ENCODE measurements at regions not wholly inside any gene's neighbourhood (a gene's known extent, or its start where the extent isn't known, plus 50 kb on each side); places are given as distances from the start of the nearest gene placed in this dataset.

- peak overlapping the region; percentile 100 for H3K27ac Mint-ChIP-seq (ENCODE audit: unreplicated experiment)
- H3K4me3 Mint-ChIP-seq (ENCODE audit: unreplicated experiment): peak overlapping the region; percentile 5
- DNase-seq (ENCODE audit: low spot score): no peak
- H3K9me3 Mint-ChIP-seq (ENCODE audit: unreplicated experiment): peaks cover 5% of the 10 kb centered on the region
- H3K27me3 Mint-ChIP-seq (ENCODE audit: unreplicated experiment): peaks cover 3% of the 10 kb centered on the region
- peaks cover 9% of the 10 kb centered on the region for H3K36me3 Mint-ChIP-seq (ENCODE audit: low read depth, unreplicated experiment)
- no peak for TF ChIP-seq CTCF (IDR thresholded peaks at IDR 0.05; ENCODE audit: unreplicated experiment)
- peaks cover 62% of the 10 kb centered on the region for H3K4me1 Mint-ChIP-seq (ENCODE audit: unreplicated experiment)
These were observed 90.5 kb upstream of the PITRM1 start for GRCh38 chr10:3263082-3263481.

- Mint-ChIP-seq H3K4me3 (ENCODE audit: unreplicated experiment) (no peak overlapping the region), H3K27ac (ENCODE audit: unreplicated experiment) (no peak overlapping the region), H3K4me1 (ENCODE audit: unreplicated experiment) (peaks cover 65% of the 10 kb centered on the region), H3K27me3 (ENCODE audit: unreplicated experiment) (peaks cover 3% of the 10 kb centered on the region), H3K9me3 (ENCODE audit: unreplicated experiment) (peaks cover 5% of the 10 kb centered on the region), H3K36me3 (ENCODE audit: low read depth, unreplicated experiment) (peaks cover 9% of the 10 kb centered on the region)
- no peak for TF ChIP-seq CTCF (IDR thresholded peaks at IDR 0.05; ENCODE audit: unreplicated experiment)
- DNase-seq (ENCODE audit: low spot score): no peak
These were observed 89.3 kb upstream of the PITRM1 start for GRCh38 chr10:3261921-3262320.

GRCh38 chr10:3260066-3260834, 87.7 kb upstream of the PITRM1 start:
- DNase-seq (ENCODE audit: low spot score): no peak
- Mint-ChIP-seq H3K4me3 (ENCODE audit: unreplicated experiment) (no peak overlapping the region), H3K9me3 (ENCODE audit: unreplicated experiment) (peaks cover 5% of the 10 kb centered on the region)

GRCh38 chr10:3259499-3259898, 86.9 kb upstream of the PITRM1 start:
- DNase-seq (ENCODE audit: low spot score): no peak
- Mint-ChIP-seq H3K4me1 (ENCODE audit: unreplicated experiment) (peaks cover 63% of the 10 kb centered on the region), H3K27me3 (ENCODE audit: unreplicated experiment) (peaks cover 1% of the 10 kb centered on the region), H3K9me3 (ENCODE audit: unreplicated experiment) (peaks cover 5% of the 10 kb centered on the region), H3K36me3 (ENCODE audit: low read depth, unreplicated experiment) (peaks cover 9% of the 10 kb centered on the region), H3K4me3 (ENCODE audit: unreplicated experiment) (no peak overlapping the region), H3K27ac (ENCODE audit: unreplicated experiment) (peak overlapping the region; percentile 80)
- TF ChIP-seq CTCF (IDR thresholded peaks at IDR 0.05; ENCODE audit: unreplicated experiment): no peak

More at GRCh38 chr10:3260066-3260834, 87.7 kb upstream of the PITRM1 start:
- TF ChIP-seq CTCF (IDR thresholded peaks at IDR 0.05; ENCODE audit: unreplicated experiment): no peak
- peaks cover 1% of the 10 kb centered on the region for H3K27me3 Mint-ChIP-seq (ENCODE audit: unreplicated experiment)
- H3K27ac Mint-ChIP-seq (ENCODE audit: unreplicated experiment): no peak overlapping the region
- peaks cover 9% of the 10 kb centered on the region for H3K36me3 Mint-ChIP-seq (ENCODE audit: low read depth, unreplicated experiment)
- peaks cover 68% of the 10 kb centered on the region for H3K4me1 Mint-ChIP-seq (ENCODE audit: unreplicated experiment)

GRCh38 chr10:3258394-3258793, 85.8 kb upstream of the PITRM1 start:
- DNase-seq (ENCODE audit: low spot score): peak; percentile 21
- peaks cover 9% of the 10 kb centered on the region for H3K36me3 Mint-ChIP-seq (ENCODE audit: low read depth, unreplicated experiment)
- H3K9me3 Mint-ChIP-seq (ENCODE audit: unreplicated experiment): peaks cover 5% of the 10 kb centered on the region
- H3K27me3 Mint-ChIP-seq (ENCODE audit: unreplicated experiment): peaks cover 1% of the 10 kb centered on the region
- H3K27ac Mint-ChIP-seq (ENCODE audit: unreplicated experiment): peak overlapping the region; percentile 92
- peak overlapping the region; percentile 37 for H3K4me3 Mint-ChIP-seq (ENCODE audit: unreplicated experiment)
- no peak for TF ChIP-seq CTCF (IDR thresholded peaks at IDR 0.05; ENCODE audit: unreplicated experiment)
- H3K4me1 Mint-ChIP-seq (ENCODE audit: unreplicated experiment): peaks cover 52% of the 10 kb centered on the region

Measured in endothelial cell (in vitro differentiated cells).